ENCODE measurements at regions not wholly inside any gene's neighbourhood (a gene's known extent, or its start where the extent isn't known, plus 50 kb on each side); places are given as distances from the start of the nearest gene placed in this dataset.

- DNase-seq, result no peak
These were observed 251.0 kb downstream of the SAMD5 start for GRCh38 chr6:147759536-147759935.

GRCh38 chr6:147765541-147765940, 257.1 kb downstream of the SAMD5 start:
- no peak for DNase-seq

GRCh38 chr6:147768969-147769368, 260.5 kb downstream of the SAMD5 start:
- DNase-seq, result no peak

- DNase-seq, result no peak
These were observed 261.1 kb downstream of the SAMD5 start for GRCh38 chr6:147769496-147770087.

- no peak for DNase-seq
These were observed 261.7 kb downstream of the SAMD5 start for GRCh38 chr6:147770221-147770620.

- DNase-seq, result no peak
These were observed 264.2 kb downstream of the SAMD5 start for GRCh38 chr6:147772724-147773123.

GRCh38 chr6:147774856-147775255, 266.4 kb downstream of the SAMD5 start:
- no peak for DNase-seq

- DNase-seq, result no peak
These were observed 268.2 kb downstream of the SAMD5 start for GRCh38 chr6:147776631-147777213.

GRCh38 chr6:147779624-147780023, 271.1 kb downstream of the SAMD5 start:
- DNase-seq, result peak in 1 of 4 experiments; percentile 0

- DNase-seq, result no peak
These were observed 273.8 kb downstream of the SAMD5 start for GRCh38 chr6:147782302-147782701.

- no peak for DNase-seq
These were observed 275.9 kb downstream of the SAMD5 start for GRCh38 chr6:147784371-147784770.

GRCh38 chr6:147787417-147787816, 278.9 kb downstream of the SAMD5 start:
- DNase-seq, result no peak

GRCh38 chr6:147789430-147789947, 281.0 kb downstream of the SAMD5 start:
- DNase-seq, result no peak

- DNase-seq, result no peak
These were observed 285.6 kb downstream of the SAMD5 start for GRCh38 chr6:147793871-147794643.

GRCh38 chr6:147802459-147802858, 294.0 kb downstream of the SAMD5 start:
- no peak for DNase-seq

GRCh38 chr6:147805155-147805554, 296.7 kb downstream of the SAMD5 start:
- DNase-seq, result no peak

GRCh38 chr6:147806697-147807096, 298.2 kb downstream of the SAMD5 start:
- DNase-seq, result no peak

- no peak for DNase-seq
These were observed 300.1 kb downstream of the SAMD5 start for GRCh38 chr6:147808640-147809039.

GRCh38 chr6:147811913-147812629, 303.6 kb downstream of the SAMD5 start:
- DNase-seq, result no peak

- no peak for DNase-seq
These were observed 308.7 kb downstream of the SAMD5 start for GRCh38 chr6:147817042-147817689.

- no peak for DNase-seq
These were observed 312.0 kb downstream of the SAMD5 start for GRCh38 chr6:147820520-147820919.

- DNase-seq, result no peak
These were observed 312.9 kb downstream of the SAMD5 start for GRCh38 chr6:147821295-147821897.

Data from suppressor macrophage (primary cell).